ENCODE measurements at regions not wholly inside any gene's neighbourhood (a gene's known extent, or its start where the extent isn't known, plus 50 kb on each side); places are given as distances from the start of the nearest gene placed in this dataset.

DNA sequence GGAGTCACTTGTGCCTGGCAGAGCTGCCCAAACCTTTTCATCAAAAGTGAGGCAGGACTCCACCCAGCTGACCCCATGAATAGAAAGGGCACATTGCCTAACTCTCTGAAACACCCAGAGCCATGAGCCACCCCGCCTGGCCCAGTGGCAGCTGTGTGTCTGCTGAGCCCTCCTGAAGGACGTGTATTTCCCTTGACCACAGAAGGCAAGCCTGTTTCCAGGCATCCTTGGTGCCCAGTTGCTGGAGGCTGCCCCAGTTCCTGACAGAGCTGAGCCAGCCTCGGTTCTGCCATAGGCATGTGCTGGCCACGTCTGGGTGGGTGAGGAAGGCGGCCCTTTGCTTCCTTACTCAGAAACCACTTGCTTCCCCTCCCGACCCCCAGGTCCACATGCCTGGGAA, 124.7 kb upstream of the GLI2 start:
- BruUV-seq (replicated peaks), result no TSS peak

DNA sequence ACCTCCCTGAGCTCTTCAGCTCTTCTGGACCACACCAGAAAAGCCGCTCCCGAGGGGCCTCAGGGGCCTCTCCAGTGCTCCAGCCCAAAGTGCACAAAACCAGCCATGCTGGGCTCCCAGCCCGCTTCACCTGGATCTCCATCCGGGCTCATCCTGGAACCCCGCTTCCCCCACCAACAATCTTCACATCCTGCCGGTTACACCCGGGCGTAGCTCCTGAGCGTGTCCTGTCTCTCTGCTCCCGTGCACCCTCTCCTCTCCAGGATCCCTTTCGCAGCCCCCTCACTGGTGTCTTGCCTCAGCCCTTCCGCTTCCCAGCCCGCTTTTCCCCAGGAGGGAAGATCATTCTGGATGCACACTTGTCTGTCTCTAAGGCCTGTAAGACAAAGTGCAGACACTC, 123.7 kb upstream of the GLI2 start:
- CTCF ChIA-PET, result no interaction called here
- Mint-ChIP-seq H3K36me3 (ENCODE audit: insufficient read depth, unreplicated experiment) (no peaks in the 10 kb centered on the region), H3K27me3 (ENCODE audit: unreplicated experiment) (peaks cover 72% of the 10 kb centered on the region), H3K4me3 (ENCODE audit: low read depth, unreplicated experiment) (no peak overlapping the region), H3K4me1 (ENCODE audit: low read depth, unreplicated experiment) (no peaks in the 10 kb centered on the region), H3K27ac (ENCODE audit: unreplicated experiment) (no peak overlapping the region), H3K9me3 (ENCODE audit: low read depth, unreplicated experiment) (no peaks in the 10 kb centered on the region)
- TF ChIP-seq, protein P1, sequence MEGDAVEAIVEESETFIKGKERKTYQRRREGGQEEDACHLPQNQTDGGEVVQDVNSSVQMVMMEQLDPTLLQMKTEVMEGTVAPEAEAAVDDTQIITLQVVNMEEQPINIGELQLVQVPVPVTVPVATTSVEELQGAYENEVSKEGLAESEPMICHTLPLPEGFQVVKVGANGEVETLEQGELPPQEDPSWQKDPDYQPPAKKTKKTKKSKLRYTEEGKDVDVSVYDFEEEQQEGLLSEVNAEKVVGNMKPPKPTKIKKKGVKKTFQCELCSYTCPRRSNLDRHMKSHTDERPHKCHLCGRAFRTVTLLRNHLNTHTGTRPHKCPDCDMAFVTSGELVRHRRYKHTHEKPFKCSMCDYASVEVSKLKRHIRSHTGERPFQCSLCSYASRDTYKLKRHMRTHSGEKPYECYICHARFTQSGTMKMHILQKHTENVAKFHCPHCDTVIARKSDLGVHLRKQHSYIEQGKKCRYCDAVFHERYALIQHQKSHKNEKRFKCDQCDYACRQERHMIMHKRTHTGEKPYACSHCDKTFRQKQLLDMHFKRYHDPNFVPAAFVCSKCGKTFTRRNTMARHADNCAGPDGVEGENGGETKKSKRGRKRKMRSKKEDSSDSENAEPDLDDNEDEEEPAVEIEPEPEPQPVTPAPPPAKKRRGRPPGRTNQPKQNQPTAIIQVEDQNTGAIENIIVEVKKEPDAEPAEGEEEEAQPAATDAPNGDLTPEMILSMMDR (IDR thresholded peaks at IDR 0.05; ENCODE audit: unreplicated experiment), result no peak
- no TSS peak for BruUV-seq (replicated peaks)
- intact Hi-C loops (cut with micrococcal nuclease; ENCODE audit: unreplicated experiment), result no loop called here
- no peak for DNase-seq

More for the DNA sequence above, 124.7 kb upstream of the GLI2 start:
- H3K36me3 Mint-ChIP-seq (ENCODE audit: insufficient read depth, unreplicated experiment), result no peaks in the 10 kb centered on the region
- no peak overlapping the region for H3K27ac Mint-ChIP-seq (ENCODE audit: unreplicated experiment)
- DNase-seq, result no peak
- H3K4me3 Mint-ChIP-seq (ENCODE audit: low read depth, unreplicated experiment), result no peak overlapping the region
- TF ChIP-seq, protein P1 (IDR thresholded peaks at IDR 0.05; ENCODE audit: unreplicated experiment), result no peak
- CTCF ChIA-PET, result no interaction called here
- H3K4me1 Mint-ChIP-seq (ENCODE audit: low read depth, unreplicated experiment), result no peaks in the 10 kb centered on the region
- peaks cover 78% of the 10 kb centered on the region for H3K27me3 Mint-ChIP-seq (ENCODE audit: unreplicated experiment)
- H3K9me3 Mint-ChIP-seq (ENCODE audit: low read depth, unreplicated experiment), result no peaks in the 10 kb centered on the region
- intact Hi-C loops (cut with micrococcal nuclease; ENCODE audit: unreplicated experiment), result no loop called here

DNA sequence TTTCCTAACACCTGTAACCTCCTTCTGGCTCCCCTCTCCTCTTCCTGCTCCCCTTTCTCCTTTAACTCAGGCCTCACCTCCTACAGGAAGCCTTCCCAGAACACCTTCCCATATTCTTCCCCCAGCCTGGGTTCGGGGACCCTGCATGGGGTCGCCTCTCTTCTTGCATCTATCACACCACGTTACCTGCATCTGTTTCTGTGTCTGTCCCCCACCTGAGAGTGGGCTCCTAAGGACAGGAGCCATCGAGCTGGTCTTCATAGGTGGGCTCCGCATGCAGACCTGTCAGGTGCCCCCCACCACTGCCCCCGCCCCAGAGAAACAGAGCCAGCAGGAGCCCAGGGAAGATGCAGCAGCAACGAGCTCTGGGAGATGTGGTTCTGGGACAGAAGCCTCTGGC, 123.2 kb upstream of the GLI2 start:
- CTCF ChIA-PET, result no interaction called here
- Mint-ChIP-seq H3K4me1 (ENCODE audit: low read depth, unreplicated experiment) (no peaks in the 10 kb centered on the region), H3K9me3 (ENCODE audit: low read depth, unreplicated experiment) (no peaks in the 10 kb centered on the region), H3K27me3 (ENCODE audit: unreplicated experiment) (peaks cover 67% of the 10 kb centered on the region), H3K27ac (ENCODE audit: unreplicated experiment) (no peak overlapping the region), H3K36me3 (ENCODE audit: insufficient read depth, unreplicated experiment) (no peaks in the 10 kb centered on the region), H3K4me3 (ENCODE audit: low read depth, unreplicated experiment) (no peak overlapping the region)
- intact Hi-C loops (cut with micrococcal nuclease; ENCODE audit: unreplicated experiment), result no loop called here
- no TSS peak for BruUV-seq (replicated peaks)
- no peak for DNase-seq
- TF ChIP-seq, protein P1 (IDR thresholded peaks at IDR 0.05; ENCODE audit: unreplicated experiment), result no peak

DNA sequence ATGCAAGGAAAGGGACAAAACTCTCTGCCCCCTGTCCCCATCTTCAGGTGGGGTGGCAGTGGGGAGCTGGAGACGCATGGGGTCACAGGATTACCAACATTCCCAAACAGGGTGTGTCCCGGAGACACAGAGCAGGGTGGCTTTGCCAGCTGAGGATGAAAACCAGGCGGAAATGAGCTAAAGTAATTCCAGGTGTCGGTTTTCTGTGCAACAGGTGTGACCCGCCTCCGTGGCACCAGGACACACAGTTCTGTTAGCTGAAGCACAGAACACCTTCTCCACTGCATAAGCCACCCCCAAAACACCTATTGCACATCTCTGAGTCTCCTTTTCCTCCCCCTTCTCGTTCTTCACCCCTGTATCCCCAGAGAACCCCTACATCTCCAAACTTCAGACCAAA, 122.7 kb upstream of the GLI2 start:
- no peak overlapping the region for H3K4me3 Mint-ChIP-seq (ENCODE audit: low read depth, unreplicated experiment)
- no peaks in the 10 kb centered on the region for H3K36me3 Mint-ChIP-seq (ENCODE audit: insufficient read depth, unreplicated experiment)
- intact Hi-C loops (cut with micrococcal nuclease; ENCODE audit: unreplicated experiment), result no loop called here
- DNase-seq, result peak; percentile 22
- H3K27ac Mint-ChIP-seq (ENCODE audit: unreplicated experiment), result no peak overlapping the region
- no TSS peak for BruUV-seq (replicated peaks)
- H3K9me3 Mint-ChIP-seq (ENCODE audit: low read depth, unreplicated experiment), result no peaks in the 10 kb centered on the region
- CTCF ChIA-PET, result no interaction called here
- no peaks in the 10 kb centered on the region for H3K4me1 Mint-ChIP-seq (ENCODE audit: low read depth, unreplicated experiment)
- peaks cover 63% of the 10 kb centered on the region for H3K27me3 Mint-ChIP-seq (ENCODE audit: unreplicated experiment)
- TF ChIP-seq, protein P1 (IDR thresholded peaks at IDR 0.05; ENCODE audit: unreplicated experiment), result no peak

Data from Calu3 (cell line).